Activated naive CD8-positive, alpha-beta T cell treated with anti-CD3 and anti-CD28 coated beads, Interleukin-2, amount 10 ng/mL, durations not matched to agents 7 days and 5 days (primary cell): ENCODE measurements at regions not wholly inside any gene's neighbourhood (a gene's known extent, or its start where the extent isn't known, plus 50 kb on each side); places are given as distances from the start of the nearest gene placed in this dataset.

Experiments
- ATAC-seq: fragments of 150-1000 bp; cut with Tn5 transposase; one replicate; pipeline ENCODE4 v1.10.0; 2021; ENCODE audit warnings: low read depth, moderate library complexity
- POLR2A ChIA-PET: fragments of 350-600 bp; sonication (Branson Sonifier 250); formaldehyde crosslinking; loops from one replicate; lab custom pipeline; 2021; ENCODE audit warnings: antibody characterized with exemption; lab: Charles Lee
- DNase-seq: peaks from one replicate; pipeline ENCODE4 v3.0.0; 2021
- H3K27ac Mint-ChIP-seq: one replicate; pipeline ENCODE4 v1.8.0; 2022; ENCODE audit warnings: mild to moderate bottlenecking, mixed read lengths
- H3K27me3 Mint-ChIP-seq: one replicate; pipeline ENCODE4 v1.8.0; 2022; ENCODE audit warnings: mild to moderate bottlenecking, moderate library complexity, mixed read lengths
- H3K36me3 Mint-ChIP-seq: one replicate; pipeline ENCODE4 v1.8.0; 2021; ENCODE audit warnings: mild to moderate bottlenecking, mixed read lengths
- H3K4me1 Mint-ChIP-seq: one replicate; pipeline ENCODE4 v1.8.0; 2021; ENCODE audit warnings: mixed read lengths
- H3K4me3 Mint-ChIP-seq: one replicate; pipeline ENCODE4 v1.8.0; 2022; ENCODE audit warnings: mild to moderate bottlenecking, moderate library complexity, mixed read lengths
- H3K9me3 Mint-ChIP-seq: one replicate; pipeline ENCODE4 v1.8.0; 2021; ENCODE audit warnings: mixed read lengths

DNA sequence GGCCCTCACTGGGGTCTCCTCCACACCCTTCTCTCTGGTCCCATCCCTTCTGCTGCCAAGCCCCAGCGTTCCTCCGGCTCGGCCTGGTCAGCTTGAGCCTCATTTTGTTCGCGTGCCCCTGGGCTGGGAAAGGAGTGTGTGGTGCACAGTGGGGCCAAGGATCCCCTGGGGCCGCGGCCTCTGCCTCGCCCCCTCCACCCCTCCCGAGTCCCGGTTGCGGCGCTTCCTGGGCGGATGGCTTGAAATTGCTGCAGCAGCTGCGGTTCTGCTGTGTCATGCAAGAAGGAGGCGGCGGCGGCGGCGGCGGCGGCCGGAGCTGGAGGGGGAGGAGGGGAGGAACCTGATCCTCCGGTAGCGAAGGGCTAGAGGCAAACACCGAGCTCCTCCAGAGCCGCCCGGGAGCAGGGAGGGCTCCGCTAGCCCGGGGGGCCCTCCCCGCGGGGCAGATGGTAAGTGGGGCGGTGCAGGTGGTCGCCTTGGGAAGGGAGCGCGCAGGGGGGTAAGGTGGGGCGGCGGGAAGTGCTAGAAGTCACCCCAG is 217.8 kb upstream of the MKLN1 start:
- peaks cover 31% of the 10 kb centered on the region for H3K4me1 Mint-ChIP-seq
- no peaks in the 10 kb centered on the region for H3K9me3 Mint-ChIP-seq
- POLR2A ChIA-PET, result interaction anchor here (0.6 to 3.4 kb wide), 9 partner anchors 21 to 218 kb away, joined by 3 to 16 read pairs (median 4); partner anchors contain the start of gene MKLN1
- peaks cover 4% of the 10 kb centered on the region for H3K36me3 Mint-ChIP-seq
- no peak for ATAC-seq
- peak overlapping the region; percentile 99 for H3K4me3 Mint-ChIP-seq
- DNase-seq, result peak; percentile 73
- peaks cover 7% of the 10 kb centered on the region for H3K27me3 Mint-ChIP-seq
- H3K27ac Mint-ChIP-seq, result peak overlapping the region; percentile 99

DNA sequence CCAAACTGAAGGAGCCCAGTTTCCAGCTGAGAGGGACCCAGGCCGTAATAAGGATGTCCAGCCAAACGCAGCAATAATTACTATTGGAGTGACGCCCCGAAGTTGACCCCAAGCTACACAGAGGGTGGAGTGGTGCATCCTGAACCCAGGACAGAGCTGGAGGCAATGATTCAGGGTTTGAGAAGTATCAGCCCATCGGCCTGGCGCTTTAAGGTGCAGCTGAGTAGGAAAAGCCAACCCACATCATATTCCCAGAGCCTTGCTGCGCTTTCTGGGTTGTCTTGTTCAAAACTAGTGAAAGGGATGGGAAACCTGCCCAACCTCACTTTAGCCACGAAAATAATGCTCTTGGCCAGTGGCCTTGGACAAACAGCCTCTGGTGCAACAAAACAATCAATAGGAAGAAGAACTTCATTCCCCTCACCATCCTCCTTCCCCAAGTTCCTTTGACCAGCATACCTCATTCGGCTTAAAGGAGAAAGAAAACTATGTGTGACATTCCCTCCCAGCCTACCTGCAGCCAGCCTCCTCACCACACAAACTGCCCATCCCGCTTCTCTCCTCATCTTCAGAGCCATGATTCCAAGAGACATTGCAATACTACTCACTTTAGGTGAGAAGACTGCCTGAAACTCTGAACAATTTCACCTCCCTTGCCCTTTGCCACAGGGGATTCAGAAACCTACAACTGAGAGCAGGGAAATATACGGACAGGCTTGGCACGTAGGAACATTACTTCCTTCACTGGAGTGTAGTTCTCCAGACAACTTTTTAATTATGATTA is 217.2 kb upstream of the MKLN1 start:
- H3K27me3 Mint-ChIP-seq, result peaks cover 7% of the 10 kb centered on the region
- peaks cover 28% of the 10 kb centered on the region for H3K4me1 Mint-ChIP-seq
- H3K4me3 Mint-ChIP-seq, result peak overlapping the region; percentile 99
- ATAC-seq (no peak), DNase-seq (no peak)
- POLR2A ChIA-PET, result interaction anchor here (1.0 to 3.4 kb wide), 7 partner anchors 41 to 217 kb away, joined by 3 to 16 read pairs (median 5); partner anchors contain the start of gene MKLN1
- H3K27ac Mint-ChIP-seq, result no peak overlapping the region
- H3K36me3 Mint-ChIP-seq, result peaks cover 4% of the 10 kb centered on the region
- no peaks in the 10 kb centered on the region for H3K9me3 Mint-ChIP-seq

DNA sequence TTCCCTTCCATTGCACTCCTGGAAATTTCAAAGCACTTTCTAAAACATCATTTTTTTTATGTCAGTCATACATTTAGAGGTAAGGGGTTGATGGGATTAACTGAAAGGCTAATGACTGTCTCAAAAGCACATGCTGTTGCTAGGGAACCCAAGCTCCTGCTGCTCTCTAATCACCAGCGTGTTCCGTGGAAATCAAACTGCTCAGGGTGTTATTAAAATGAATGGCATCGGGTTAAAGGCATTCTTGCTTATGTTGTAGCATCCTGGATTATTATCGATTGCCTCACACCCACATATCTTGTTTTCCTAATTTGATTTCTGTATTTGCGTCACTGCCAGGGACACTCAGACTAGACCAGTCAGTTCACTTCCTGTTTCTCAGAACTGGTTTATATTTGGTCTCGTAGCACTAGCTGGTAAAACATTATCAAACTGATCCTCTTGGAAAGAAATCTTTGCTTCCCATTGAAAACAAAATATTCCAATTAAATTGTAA is 216.5 kb upstream of the MKLN1 start:
- Mint-ChIP-seq H3K9me3 (no peaks in the 10 kb centered on the region), H3K27ac (no peak overlapping the region), H3K4me3 (peak overlapping the region; percentile 47), H3K36me3 (peaks cover 4% of the 10 kb centered on the region), H3K27me3 (peaks cover 9% of the 10 kb centered on the region), H3K4me1 (peaks cover 29% of the 10 kb centered on the region)
- no peak for ATAC-seq
- POLR2A ChIA-PET, result no interaction called here
- DNase-seq, result no peak

DNA sequence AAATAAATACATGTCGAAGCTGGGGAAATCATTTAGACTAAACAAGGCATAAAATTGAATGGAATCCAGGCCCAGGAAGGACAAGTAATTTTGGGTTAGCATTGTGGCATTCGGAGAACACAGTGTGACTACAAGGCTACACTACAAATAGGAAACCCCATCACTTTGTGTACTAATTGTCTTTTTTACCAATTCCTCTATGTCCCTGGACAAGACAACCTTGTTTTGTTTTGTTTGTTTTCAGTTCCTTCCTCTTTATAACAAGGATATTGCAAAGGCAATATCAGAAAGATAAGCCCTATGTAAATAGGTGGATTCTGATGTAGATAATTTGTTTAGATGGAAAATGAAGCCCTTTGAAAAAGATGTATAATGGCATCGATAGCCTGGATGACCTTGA is 215.9 kb upstream of the MKLN1 start:
- ATAC-seq (no peak), DNase-seq (no peak)
- H3K4me3 Mint-ChIP-seq, result no peak overlapping the region
- POLR2A ChIA-PET, result no interaction called here
- no peaks in the 10 kb centered on the region for H3K9me3 Mint-ChIP-seq
- H3K27ac Mint-ChIP-seq, result no peak overlapping the region
- H3K4me1 Mint-ChIP-seq, result peaks cover 29% of the 10 kb centered on the region
- H3K36me3 Mint-ChIP-seq, result peaks cover 4% of the 10 kb centered on the region
- peaks cover 9% of the 10 kb centered on the region for H3K27me3 Mint-ChIP-seq

DNA sequence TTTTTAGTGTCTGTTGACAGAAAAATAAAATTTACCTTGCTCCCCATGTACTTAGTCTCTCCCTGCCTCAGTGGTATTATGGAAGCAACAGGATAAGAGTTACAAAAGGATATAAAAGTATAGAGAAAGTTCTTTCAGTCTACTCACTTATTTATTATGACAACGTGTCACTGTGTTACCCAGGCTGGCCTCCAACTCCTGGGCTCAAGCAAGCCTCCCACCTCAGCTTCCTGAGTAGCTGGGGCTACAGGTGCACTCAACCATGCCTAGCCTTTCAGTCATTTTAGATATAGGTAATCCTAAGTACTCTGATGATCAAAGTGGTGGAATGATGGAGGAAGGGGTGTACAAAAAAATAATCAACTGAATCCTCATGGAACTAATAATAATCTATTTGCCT is 215.2 kb upstream of the MKLN1 start:
- H3K9me3 Mint-ChIP-seq, result no peaks in the 10 kb centered on the region
- no peak for DNase-seq
- no peak overlapping the region for H3K27ac Mint-ChIP-seq
- H3K4me3 Mint-ChIP-seq, result no peak overlapping the region
- no peak for ATAC-seq
- H3K4me1 Mint-ChIP-seq, result peaks cover 27% of the 10 kb centered on the region
- peaks cover 2% of the 10 kb centered on the region for H3K36me3 Mint-ChIP-seq
- H3K27me3 Mint-ChIP-seq, result peaks cover 9% of the 10 kb centered on the region
- POLR2A ChIA-PET, result no interaction called here

DNA sequence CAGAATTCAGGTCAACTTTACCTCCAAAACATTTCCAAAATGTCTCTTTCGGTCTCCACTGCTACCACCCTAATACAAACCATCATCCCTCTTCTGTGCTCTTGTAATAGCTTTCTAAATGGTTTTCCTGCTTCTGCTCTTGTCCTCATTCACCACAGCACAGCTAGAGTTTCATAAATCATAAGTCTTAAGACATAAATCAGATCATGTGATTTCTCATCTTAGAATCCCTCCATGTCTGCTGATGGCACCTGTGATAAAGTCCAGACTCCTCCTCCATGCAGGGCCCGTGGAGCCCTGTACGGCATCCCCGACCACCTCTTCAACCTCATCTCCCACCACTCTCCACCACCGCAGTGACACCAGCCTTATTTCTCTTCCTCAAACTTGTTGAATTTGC is 212.3 kb upstream of the MKLN1 start:
- ATAC-seq (no peak), DNase-seq (no peak)
- POLR2A ChIA-PET, result no interaction called here
- Mint-ChIP-seq H3K36me3 (peaks cover 2% of the 10 kb centered on the region), H3K9me3 (peaks cover 8% of the 10 kb centered on the region), H3K27ac (no peak overlapping the region), H3K4me3 (no peak overlapping the region), H3K4me1 (peaks cover 12% of the 10 kb centered on the region), H3K27me3 (peaks cover 9% of the 10 kb centered on the region)

DNA sequence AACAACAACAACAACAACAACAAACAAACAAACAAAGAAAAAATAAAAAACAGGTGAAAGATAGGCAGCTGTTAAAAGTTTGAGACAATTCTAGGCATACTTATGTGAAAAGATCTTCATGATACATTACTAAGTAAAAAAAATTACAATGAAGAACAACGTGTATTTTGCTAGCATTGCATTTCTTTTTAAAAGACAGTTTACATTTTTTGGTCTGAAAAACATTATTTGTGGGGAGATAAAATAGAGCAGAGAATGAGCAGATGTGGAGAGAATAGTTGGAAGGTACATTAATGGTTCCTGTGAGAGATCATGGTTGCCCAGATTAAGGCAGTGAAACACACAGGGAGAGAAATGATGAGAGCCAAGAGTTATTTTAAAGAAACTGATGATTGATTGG is 210.2 kb upstream of the MKLN1 start:
- peaks cover 4% of the 10 kb centered on the region for H3K4me1 Mint-ChIP-seq
- POLR2A ChIA-PET, result no interaction called here
- peaks cover 7% of the 10 kb centered on the region for H3K27me3 Mint-ChIP-seq
- peaks cover 13% of the 10 kb centered on the region for H3K9me3 Mint-ChIP-seq
- H3K27ac Mint-ChIP-seq, result no peak overlapping the region
- H3K4me3 Mint-ChIP-seq, result no peak overlapping the region
- no peak for DNase-seq
- peaks cover 6% of the 10 kb centered on the region for H3K36me3 Mint-ChIP-seq
- no peak for ATAC-seq

DNA sequence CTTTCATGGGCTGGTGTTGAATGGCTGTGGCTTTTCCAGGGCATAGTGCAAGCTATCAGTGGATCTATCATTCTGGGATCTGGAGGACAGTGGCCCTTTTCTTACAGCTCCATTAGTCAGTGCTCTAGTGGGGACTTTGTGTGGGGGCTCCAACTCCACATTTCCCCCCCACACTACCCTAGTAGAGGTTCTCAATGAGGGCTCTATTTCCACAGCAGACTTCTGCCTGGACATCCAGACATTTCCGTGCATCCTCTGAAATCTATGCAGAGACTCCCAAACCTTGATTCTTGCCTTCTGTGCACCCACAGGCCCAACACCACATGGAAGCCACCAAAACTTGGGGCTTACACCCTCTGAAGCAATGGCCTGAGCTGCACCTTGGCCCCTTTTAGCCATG is 208.3 kb upstream of the MKLN1 start:
- Mint-ChIP-seq H3K4me1 (peaks cover 4% of the 10 kb centered on the region), H3K36me3 (peaks cover 4% of the 10 kb centered on the region)
- ATAC-seq, result no peak

DNA sequence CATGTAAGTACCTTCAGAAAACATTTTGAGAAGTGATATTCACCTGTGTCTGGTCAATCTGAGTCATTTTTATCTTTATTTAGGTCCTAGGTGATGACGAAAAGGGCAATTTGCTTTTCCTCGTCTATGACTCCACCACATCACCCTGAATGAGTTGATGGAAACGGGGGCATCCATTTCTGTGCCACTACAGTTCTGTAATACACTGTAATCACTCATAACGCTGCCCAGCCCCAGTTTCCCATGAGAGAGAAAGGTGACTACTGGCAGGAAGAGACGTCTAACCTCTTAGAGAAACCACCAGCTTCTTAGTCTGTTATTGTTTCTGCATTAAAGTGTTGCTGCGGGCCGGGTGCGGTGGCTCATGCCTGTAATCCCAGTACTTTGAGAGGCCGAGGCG is 205.3 kb upstream of the MKLN1 start:
- Mint-ChIP-seq H3K27ac (no peak overlapping the region), H3K36me3 (peaks cover 4% of the 10 kb centered on the region), H3K9me3 (peaks cover 13% of the 10 kb centered on the region), H3K4me1 (no peaks in the 10 kb centered on the region), H3K4me3 (no peak overlapping the region), H3K27me3 (peaks cover 5% of the 10 kb centered on the region)
- DNase-seq, result no peak
- no peak for ATAC-seq
- POLR2A ChIA-PET, result no interaction called here

More for the DNA sequence above, 208.3 kb upstream of the MKLN1 start:
- H3K4me3 Mint-ChIP-seq, result no peak overlapping the region
- peaks cover 13% of the 10 kb centered on the region for H3K9me3 Mint-ChIP-seq
- POLR2A ChIA-PET, result no interaction called here
- no peak for DNase-seq
- H3K27ac Mint-ChIP-seq, result no peak overlapping the region
- H3K27me3 Mint-ChIP-seq, result peaks cover 4% of the 10 kb centered on the region

DNA sequence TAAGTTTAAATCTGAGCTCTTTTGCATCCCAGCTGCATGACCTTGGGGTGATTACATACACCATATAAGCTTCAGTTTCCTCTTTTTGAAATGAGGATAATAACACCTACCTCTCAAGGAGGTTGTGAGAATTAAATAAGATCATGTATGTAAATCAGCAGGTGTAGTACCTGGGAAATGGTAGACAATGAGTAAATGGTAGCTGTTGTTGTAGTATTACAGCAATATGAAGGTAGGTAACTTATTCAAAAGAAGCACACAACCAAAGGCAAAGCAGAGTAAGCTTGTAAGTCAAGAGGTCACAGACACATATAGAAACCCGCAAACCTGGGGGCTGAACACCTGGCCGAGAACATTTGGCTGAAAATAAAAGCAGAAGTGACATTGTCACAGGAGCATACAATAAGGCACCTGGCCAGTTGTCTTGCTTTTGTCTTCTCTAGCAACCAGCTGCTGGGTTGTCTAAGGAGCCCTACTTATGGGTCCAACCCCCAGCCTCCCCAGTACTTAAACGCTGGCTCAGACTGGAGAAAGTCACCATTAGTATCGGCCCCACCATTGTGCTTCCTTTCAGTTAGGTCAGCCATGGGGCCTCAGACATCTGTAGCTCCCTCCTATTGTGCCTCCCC is 203.6 kb upstream of the MKLN1 start:
- no peak overlapping the region for H3K4me3 Mint-ChIP-seq

DNA sequence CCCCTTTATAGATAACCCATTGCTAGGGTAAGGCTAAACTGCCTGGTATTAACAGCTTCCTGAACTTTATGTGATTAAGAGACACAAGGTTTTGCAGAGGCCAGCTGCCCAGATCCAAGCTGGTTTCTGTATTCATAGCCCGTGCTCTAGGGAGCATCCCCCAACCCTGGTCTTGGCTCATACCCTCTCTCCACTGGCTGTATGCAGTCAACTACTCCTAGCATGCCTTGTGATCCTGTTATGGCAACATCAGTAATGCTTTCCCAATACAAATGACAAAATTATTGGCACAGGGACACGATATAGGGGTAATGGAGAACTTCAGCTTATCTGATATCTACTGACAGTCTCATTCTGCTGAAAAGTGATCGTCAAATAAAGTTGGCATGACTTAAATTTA is 202.8 kb upstream of the MKLN1 start:
- Mint-ChIP-seq H3K27ac (no peak overlapping the region), H3K4me1 (no peaks in the 10 kb centered on the region), H3K36me3 (peaks cover 4% of the 10 kb centered on the region), H3K4me3 (no peak overlapping the region), H3K27me3 (peaks cover 7% of the 10 kb centered on the region), H3K9me3 (peaks cover 4% of the 10 kb centered on the region)
- ATAC-seq, result no peak
- POLR2A ChIA-PET, result no interaction called here
- DNase-seq, result no peak

More for the DNA sequence above, 203.6 kb upstream of the MKLN1 start:
- Mint-ChIP-seq H3K27me3 (peaks cover 5% of the 10 kb centered on the region), H3K4me1 (no peaks in the 10 kb centered on the region), H3K9me3 (peaks cover 7% of the 10 kb centered on the region), H3K27ac (no peak overlapping the region), H3K36me3 (peaks cover 4% of the 10 kb centered on the region)
- no peak for ATAC-seq
- POLR2A ChIA-PET, result no interaction called here
- no peak for DNase-seq

DNA sequence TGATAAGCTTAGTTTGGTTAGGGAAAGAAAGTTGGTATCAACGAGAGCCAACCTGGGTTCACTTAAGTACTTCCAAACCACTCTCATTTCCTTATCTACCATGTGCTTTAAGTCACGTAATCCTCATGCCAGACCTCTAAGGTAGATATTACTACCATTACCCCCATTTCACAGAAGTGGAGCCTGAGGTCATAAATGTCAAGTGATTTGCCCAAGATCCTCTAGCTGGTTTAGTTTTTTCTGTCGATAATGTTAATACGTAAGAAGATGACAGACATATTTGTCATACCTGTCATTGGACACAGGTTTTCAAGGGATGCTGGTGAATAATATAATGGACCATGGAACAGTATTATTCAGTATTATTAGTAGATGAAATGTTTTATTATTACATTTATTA is 197.4 kb upstream of the MKLN1 start:
- no peak for ATAC-seq
- no peak overlapping the region for H3K4me3 Mint-ChIP-seq
- peaks cover 2% of the 10 kb centered on the region for H3K27me3 Mint-ChIP-seq
- no peak overlapping the region for H3K27ac Mint-ChIP-seq
- DNase-seq, result no peak
- H3K4me1 Mint-ChIP-seq, result no peaks in the 10 kb centered on the region
- no peaks in the 10 kb centered on the region for H3K9me3 Mint-ChIP-seq
- H3K36me3 Mint-ChIP-seq, result no peaks in the 10 kb centered on the region
- POLR2A ChIA-PET, result interaction anchor here (0.6 kb wide), 1 partner anchor 21 kb away, joined by 3 read pairs; no protein-coding TSS in a partner anchor

DNA sequence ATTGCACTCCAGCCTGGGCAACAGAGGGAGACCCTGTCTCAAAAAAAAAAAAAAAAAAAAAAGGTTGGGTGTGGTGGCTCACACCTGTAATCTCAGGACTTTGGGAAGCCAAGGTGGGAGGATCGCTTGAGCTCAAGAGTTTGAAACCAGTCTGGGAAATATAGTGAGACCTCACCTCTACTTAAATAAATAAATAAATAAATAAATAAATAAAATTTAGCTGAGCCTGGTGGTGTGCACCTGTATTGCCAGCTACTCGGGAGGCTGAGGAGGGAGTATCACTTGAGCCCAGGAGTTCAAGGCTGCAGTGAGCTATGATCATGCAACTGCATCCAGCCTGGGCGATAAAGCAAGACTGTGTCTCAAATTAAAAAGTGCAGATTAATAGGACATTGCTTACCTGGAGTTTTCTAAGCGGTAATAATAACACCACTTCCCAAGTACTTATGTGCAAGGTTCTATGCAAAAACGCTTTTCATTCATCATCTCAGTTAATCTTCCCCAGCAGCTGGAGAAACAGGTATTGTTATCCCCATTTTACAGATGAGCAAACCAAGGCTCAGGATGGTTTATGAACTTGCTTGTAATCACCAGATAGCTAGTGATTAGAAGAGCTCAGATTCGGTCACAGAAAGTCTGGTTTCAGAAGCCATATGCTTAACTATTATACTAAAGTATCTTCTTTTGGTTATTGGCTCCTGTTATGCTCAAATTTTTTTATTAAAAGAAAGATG is 196.5 kb upstream of the MKLN1 start:
- H3K27me3 Mint-ChIP-seq, result peaks cover 2% of the 10 kb centered on the region
- no peak overlapping the region for H3K4me3 Mint-ChIP-seq
- POLR2A ChIA-PET, result interaction anchor here (0.6 kb wide), 1 partner anchor 22 kb away, joined by 3 read pairs; no protein-coding TSS in a partner anchor
- H3K27ac Mint-ChIP-seq, result no peak overlapping the region
- H3K4me1 Mint-ChIP-seq, result no peaks in the 10 kb centered on the region
- no peaks in the 10 kb centered on the region for H3K36me3 Mint-ChIP-seq
- ATAC-seq (no peak), DNase-seq (no peak)
- no peaks in the 10 kb centered on the region for H3K9me3 Mint-ChIP-seq
